HEK293 (cell line): ENCODE measurements at regions not wholly inside any gene's neighbourhood (a gene's known extent, or its start where the extent isn't known, plus 50 kb on each side); places are given as distances from the start of the nearest gene placed in this dataset.

Source experiments
- CTCF ChIA-PET: fragments of 350-600 bp; formaldehyde crosslinking; extraction: SDS; loops from one replicate; lab custom pipeline; 2021; ENCODE audit warnings: antibody characterized with exemption; lab: Yijun Ruan, JAX
- POLR2A ChIA-PET: fragments of 300-600 bp; formaldehyde crosslinking; extraction: SDS; loops from one replicate; lab custom pipeline; 2020; ENCODE audit warnings: antibody characterized with exemption, inconsistent platforms; lab: Yijun Ruan, JAX
- H3K27ac ChIP-seq: fragments of 200-500 bp; sonication (Bioruptor generic); 2 replicates; pipeline ENCODE4 v1.5.1; 2014; ENCODE audit warnings: low read depth, low read length, control low read depth, inconsistent platforms; ENCODE audit errors: extremely low read depth
- H3K36me3 ChIP-seq, 2 experiments: fragments of 200-500 bp in 1 of 2; sonication (Bioruptor generic) in 1 of 2; 1 replicate in 1 of 2; 2 replicates in 1 of 2; pipeline ENCODE4 v1.5.1; 2014 to 2017; ENCODE audit warnings: inconsistent platforms in 2 of 2, low read length in 2 of 2; ENCODE audit not compliant: control insufficient read depth in 2 of 2, insufficient read depth in 1 of 2
- H3K4me1 ChIP-seq: fragments of 200-500 bp; sonication (Bioruptor generic); 2 replicates; pipeline ENCODE4 v1.5.1; 2014; ENCODE audit warnings: mild to moderate bottlenecking, low read length, inconsistent platforms; ENCODE audit not compliant: control insufficient read depth, insufficient read depth
- H3K4me3 ChIP-seq: 2 replicates; pipeline ENCODE4 v1.5.1; 2011; ENCODE audit warnings: low read depth, mild to moderate bottlenecking, control low read depth, low read length, moderate library complexity
- H3K9me3 ChIP-seq: fragments of 200-500 bp; sonication (Bioruptor generic); 2 replicates; pipeline ENCODE4 v1.5.1; 2014; ENCODE audit warnings: low read depth, low read length, inconsistent platforms; ENCODE audit not compliant: control insufficient read depth, insufficient read depth
- GLI2 ChIP-seq: fragments of 450-650 bp; formaldehyde crosslinking; IDR thresholded peaks from 2 replicates; pipeline ENCODE4; 2017; ENCODE audit warnings: missing biosample characterization, missing genetic modification characterization, low read depth, borderline replicate concordance
- KLF1 ChIP-seq: fragments of 450-650 bp; formaldehyde crosslinking; IDR thresholded peaks from 2 replicates; pipeline ENCODE4 v1.5.1; 2016; ENCODE audit warnings: missing biosample characterization, missing genetic modification characterization
- KLF16 ChIP-seq: fragments of 450-650 bp; formaldehyde crosslinking; IDR thresholded peaks from 2 replicates; pipeline ENCODE4 v1.5.1; 2017; ENCODE audit warnings: missing biosample characterization, missing genetic modification characterization
- PRDM1 ChIP-seq: fragments of 450-650 bp; formaldehyde crosslinking; IDR thresholded peaks from 2 replicates; pipeline ENCODE4; 2016; ENCODE audit warnings: missing biosample characterization, missing genetic modification characterization
- TRIM28 ChIP-seq: IDR thresholded peaks from 2 replicates; pipeline ENCODE4 v1.6.1; 2011; ENCODE audit warnings: low read length, control low read depth, borderline replicate concordance
- YY1 ChIP-seq: fragments of 450-650 bp; formaldehyde crosslinking; IDR thresholded peaks from 2 replicates; pipeline ENCODE4 v1.5.1; 2018; ENCODE audit warnings: missing biosample characterization, missing genetic modification characterization
- ZBTB17 ChIP-seq: fragments of 450-650 bp; formaldehyde crosslinking; IDR thresholded peaks from 2 replicates; pipeline ENCODE4 v1.5.1; 2016; ENCODE audit warnings: missing biosample characterization, missing genetic modification characterization
- ZBTB21 ChIP-seq: fragments of 450-650 bp; formaldehyde crosslinking; IDR thresholded peaks from 2 replicates; pipeline ENCODE4 v1.5.1; 2017; ENCODE audit warnings: missing biosample characterization, missing genetic modification characterization
- ZEB2 ChIP-seq: fragments of 450-650 bp; formaldehyde crosslinking; IDR thresholded peaks from 2 replicates; pipeline ENCODE4 v1.5.1; 2016; ENCODE audit warnings: missing biosample characterization, missing genetic modification characterization
- ZIC2 ChIP-seq: fragments of 450-650 bp; formaldehyde crosslinking; IDR thresholded peaks from 2 replicates; pipeline ENCODE4 v1.5.1; 2016; ENCODE audit warnings: missing biosample characterization, missing genetic modification characterization
- ZNF112 ChIP-seq: fragments of 450-650 bp; formaldehyde crosslinking; IDR thresholded peaks from 2 replicates; pipeline ENCODE4 v1.5.0; 2017; ENCODE audit warnings: missing biosample characterization, missing genetic modification characterization
- ZNF211 ChIP-seq: fragments of 450-650 bp; formaldehyde crosslinking; IDR thresholded peaks from 2 replicates; pipeline ENCODE4 v1.5.1; 2016; ENCODE audit warnings: low read depth, missing biosample characterization, missing genetic modification characterization
- ZNF266 ChIP-seq: fragments of 450-650 bp; formaldehyde crosslinking; IDR thresholded peaks from 2 replicates; pipeline ENCODE4 v1.5.1; 2016; ENCODE audit warnings: missing biosample characterization, missing genetic modification characterization, low read depth
- ZNF324 ChIP-seq: fragments of 450-650 bp; formaldehyde crosslinking; IDR thresholded peaks from 2 replicates; pipeline ENCODE4 v1.5.1; 2016; ENCODE audit warnings: missing biosample characterization, missing genetic modification characterization
- ZNF544 ChIP-seq: fragments of 450-650 bp; formaldehyde crosslinking; IDR thresholded peaks from 2 replicates; pipeline ENCODE4 v1.5.0; 2017; ENCODE audit warnings: missing biosample characterization, missing genetic modification characterization
- ZNF555 ChIP-seq: fragments of 450-650 bp; formaldehyde crosslinking; conservative IDR thresholded peaks from 2 replicates; pipeline ENCODE4 v1.5.1; 2017; ENCODE audit warnings: missing biosample characterization, mild to moderate bottlenecking, missing genetic modification characterization, inconsistent platforms
- ZNF596 ChIP-seq: fragments of 450-650 bp; IDR thresholded peaks from 2 replicates; pipeline ENCODE4 v1.5.0; 2018; ENCODE audit warnings: missing biosample characterization, mild to moderate bottlenecking, missing genetic modification characterization, moderate library complexity
- ZNF626 ChIP-seq: fragments of 450-650 bp; sonication (Bioruptor Pico); formaldehyde crosslinking; IDR thresholded peaks from 2 replicates; pipeline ENCODE4 v1.5.1; 2018; ENCODE audit warnings: missing biosample characterization, missing genetic modification characterization, inconsistent platforms
- ZSCAN30 ChIP-seq: fragments of 450-650 bp; IDR thresholded peaks from 2 replicates; pipeline ENCODE4 v1.5.1; 2018; ENCODE audit warnings: missing biosample characterization, mild to moderate bottlenecking, missing genetic modification characterization, moderate library complexity
- TF ChIP-seq, protein P1 (sequence below): fragments of 450-650 bp; formaldehyde crosslinking; conservative IDR thresholded peaks from 2 replicates; pipeline ENCODE4 v1.5.1; 2016; ENCODE audit warnings: low read depth, missing biosample characterization, missing genetic modification characterization
- TF ChIP-seq, protein P2 (sequence below): fragments of 450-650 bp; formaldehyde crosslinking; IDR thresholded peaks from 2 replicates; pipeline ENCODE4 v1.5.1; 2017; ENCODE audit warnings: missing biosample characterization, missing genetic modification characterization
- TF ChIP-seq, protein P3 (sequence below): sonication (generic); formaldehyde crosslinking; IDR thresholded peaks from 2 replicates; pipeline ENCODE4 v1.8.1; 2022; ENCODE audit warnings: mild to moderate bottlenecking, moderate library complexity, missing genetic modification reagents
- TF ChIP-seq, protein P4 (sequence below): fragments of 450-650 bp; formaldehyde crosslinking; IDR thresholded peaks from 2 replicates; pipeline ENCODE4 v1.5.1; 2016; ENCODE audit warnings: missing biosample characterization, missing genetic modification characterization
- TF ChIP-seq, protein P5 (sequence below): IDR thresholded peaks from 2 replicates; pipeline ENCODE4 v1.6.1; 2011; ENCODE audit warnings: mild to moderate bottlenecking, low read depth, low read length, borderline replicate concordance
- TF ChIP-seq, protein P6 (sequence below): fragments of 450-650 bp; formaldehyde crosslinking; IDR thresholded peaks from 2 replicates; pipeline ENCODE4 v1.5.1; 2016; ENCODE audit warnings: missing biosample characterization, missing genetic modification characterization, low read depth

DNA sequence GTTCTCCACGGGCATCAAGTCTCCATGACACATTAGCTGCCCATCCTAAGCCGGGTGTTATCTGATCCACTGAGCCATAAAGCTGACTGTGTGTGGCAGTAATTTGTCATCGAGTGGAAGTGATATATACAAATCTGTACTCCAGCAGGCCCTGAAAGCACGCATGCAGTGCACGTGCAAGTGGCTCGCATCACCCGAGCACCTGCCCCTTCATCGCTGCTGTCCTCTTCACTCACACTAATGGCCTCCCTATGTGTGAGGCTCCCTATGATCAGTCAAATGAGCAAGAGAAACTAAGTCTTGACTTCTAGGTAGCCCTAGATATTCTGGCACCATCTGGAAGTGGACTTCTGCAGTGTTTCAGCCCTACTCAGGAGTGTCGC, 248.6 kb downstream of the MATN1 start (continued):
- TF ChIP-seq, protein P1, sequence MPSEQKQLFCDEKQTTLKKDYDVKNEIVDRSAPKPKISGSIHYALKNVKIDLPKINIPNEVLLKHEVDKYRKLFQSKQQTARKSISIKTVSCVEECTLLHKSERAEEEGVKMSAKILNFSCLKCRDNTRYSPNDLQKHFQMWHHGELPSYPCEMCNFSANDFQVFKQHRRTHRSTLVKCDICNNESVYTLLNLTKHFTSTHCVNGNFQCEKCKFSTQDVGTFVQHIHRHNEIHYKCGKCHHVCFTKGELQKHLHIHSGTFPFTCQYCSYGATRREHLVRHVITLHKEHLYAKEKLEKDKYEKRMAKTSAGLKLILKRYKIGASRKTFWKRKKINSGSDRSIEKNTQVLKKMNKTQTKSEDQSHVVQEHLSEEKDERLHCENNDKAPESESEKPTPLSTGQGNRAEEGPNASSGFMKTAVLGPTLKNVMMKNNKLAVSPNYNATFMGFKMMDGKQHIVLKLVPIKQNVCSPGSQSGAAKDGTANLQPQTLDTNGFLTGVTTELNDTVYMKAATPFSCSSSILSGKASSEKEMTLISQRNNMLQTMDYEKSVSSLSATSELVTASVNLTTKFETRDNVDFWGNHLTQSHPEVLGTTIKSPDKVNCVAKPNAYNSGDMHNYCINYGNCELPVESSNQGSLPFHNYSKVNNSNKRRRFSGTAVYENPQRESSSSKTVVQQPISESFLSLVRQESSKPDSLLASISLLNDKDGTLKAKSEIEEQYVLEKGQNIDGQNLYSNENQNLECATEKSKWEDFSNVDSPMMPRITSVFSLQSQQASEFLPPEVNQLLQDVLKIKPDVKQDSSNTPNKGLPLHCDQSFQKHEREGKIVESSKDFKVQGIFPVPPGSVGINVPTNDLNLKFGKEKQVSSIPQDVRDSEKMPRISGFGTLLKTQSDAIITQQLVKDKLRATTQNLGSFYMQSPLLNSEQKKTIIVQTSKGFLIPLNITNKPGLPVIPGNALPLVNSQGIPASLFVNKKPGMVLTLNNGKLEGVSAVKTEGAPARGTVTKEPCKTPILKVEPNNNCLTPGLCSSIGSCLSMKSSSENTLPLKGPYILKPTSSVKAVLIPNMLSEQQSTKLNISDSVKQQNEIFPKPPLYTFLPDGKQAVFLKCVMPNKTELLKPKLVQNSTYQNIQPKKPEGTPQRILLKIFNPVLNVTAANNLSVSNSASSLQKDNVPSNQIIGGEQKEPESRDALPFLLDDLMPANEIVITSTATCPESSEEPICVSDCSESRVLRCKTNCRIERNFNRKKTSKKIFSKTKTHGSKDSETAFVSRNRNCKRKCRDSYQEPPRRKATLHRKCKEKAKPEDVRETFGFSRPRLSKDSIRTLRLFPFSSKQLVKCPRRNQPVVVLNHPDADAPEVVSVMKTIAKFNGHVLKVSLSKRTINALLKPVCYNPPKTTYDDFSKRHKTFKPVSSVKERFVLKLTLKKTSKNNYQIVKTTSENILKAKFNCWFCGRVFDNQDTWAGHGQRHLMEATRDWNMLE (tag by site-specific recombination), result no peak
- no peak for TF ChIP-seq ZNF112
- TF ChIP-seq TRIM28, result no peak
- TF ChIP-seq ZSCAN30, result no peak
- no peak for TF ChIP-seq ZNF596 (tag by site-specific recombination)

DNA sequence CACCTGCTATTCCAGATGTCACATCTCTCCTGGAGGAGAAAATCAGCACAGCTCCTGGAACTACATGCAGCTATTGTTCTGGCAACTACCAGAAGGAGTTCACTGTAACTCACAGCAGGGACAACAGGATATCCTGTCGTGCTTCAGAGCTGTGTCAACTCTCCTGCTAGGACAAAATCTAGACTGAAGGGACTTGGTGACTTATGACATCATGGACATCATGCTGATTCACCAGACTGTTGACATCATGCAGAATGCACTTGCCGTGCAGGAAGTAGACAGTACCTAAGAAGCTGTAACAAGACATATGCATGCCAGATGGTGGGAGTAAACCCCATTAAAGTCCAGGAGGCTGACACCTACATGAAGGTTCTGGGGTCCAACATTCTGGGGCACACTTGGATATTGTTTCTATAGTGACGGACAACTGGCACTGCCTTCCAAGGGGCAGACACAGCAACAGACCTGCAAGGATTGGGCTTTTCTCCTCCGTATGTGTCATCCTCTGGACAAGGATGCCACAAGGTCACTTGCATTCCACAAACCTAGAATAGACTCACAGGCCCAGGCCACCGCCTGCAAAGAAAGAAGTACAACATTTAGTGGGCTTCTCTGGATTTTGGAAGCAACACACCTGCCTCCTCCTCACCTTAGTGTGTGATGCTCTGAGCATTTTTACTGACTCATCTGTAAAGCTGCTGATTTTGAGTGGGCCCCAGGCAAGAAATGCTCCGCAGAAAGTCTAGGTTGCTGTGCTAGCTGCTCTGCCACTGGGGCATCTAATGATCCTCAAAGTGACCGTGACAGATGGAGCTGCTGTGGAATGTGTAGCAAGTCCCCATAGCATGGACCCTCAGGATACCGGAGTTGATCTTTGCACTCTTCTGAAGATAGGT, 249.2 kb downstream of the MATN1 start:
- ChIA-PET CTCF (no interaction called here), POLR2A (no interaction called here)
- Histone ChIP-seq H3K36me3 (no peaks in the 10 kb centered on the region), H3K4me1 (no peaks in the 10 kb centered on the region), H3K4me3 (no peak overlapping the region), H3K9me3 (no peaks in the 10 kb centered on the region), H3K27ac (no peak overlapping the region)
- TF ChIP-seq KLF16 (tag by site-specific recombination) (no peak), ZNF626 (tag by site-specific recombination) (no peak), ZNF112 (no peak), YY1 (tag by site-specific recombination) (no peak), ZNF324 (no peak), ZBTB21 (tag by site-specific recombination) (peak; percentile 95), ZIC2 (peak; percentile 97), PRDM1 (tag by site-specific recombination) (no peak), GLI2 (tag by site-specific recombination) (no peak), ZNF211 (tag by site-specific recombination) (no peak), KLF1 (no peak), ZBTB17 (no peak), ZNF555 (tag by site-specific recombination) (no peak), ZNF544 (no peak), ZNF266 (tag by site-specific recombination) (no peak), ZEB2 (tag by site-specific recombination) (no peak)
- TF ChIP-seq, protein P2, sequence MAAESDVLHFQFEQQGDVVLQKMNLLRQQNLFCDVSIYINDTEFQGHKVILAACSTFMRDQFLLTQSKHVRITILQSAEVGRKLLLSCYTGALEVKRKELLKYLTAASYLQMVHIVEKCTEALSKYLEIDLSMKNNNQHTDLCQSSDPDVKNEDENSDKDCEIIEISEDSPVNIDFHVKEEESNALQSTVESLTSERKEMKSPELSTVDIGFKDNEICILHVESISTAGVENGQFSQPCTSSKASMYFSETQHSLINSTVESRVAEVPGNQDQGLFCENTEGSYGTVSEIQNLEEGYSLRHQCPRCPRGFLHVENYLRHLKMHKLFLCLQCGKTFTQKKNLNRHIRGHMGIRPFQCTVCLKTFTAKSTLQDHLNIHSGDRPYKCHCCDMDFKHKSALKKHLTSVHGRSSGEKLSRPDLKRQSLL (tag by site-specific recombination), result no peak
- TF ChIP-seq, protein P3, sequence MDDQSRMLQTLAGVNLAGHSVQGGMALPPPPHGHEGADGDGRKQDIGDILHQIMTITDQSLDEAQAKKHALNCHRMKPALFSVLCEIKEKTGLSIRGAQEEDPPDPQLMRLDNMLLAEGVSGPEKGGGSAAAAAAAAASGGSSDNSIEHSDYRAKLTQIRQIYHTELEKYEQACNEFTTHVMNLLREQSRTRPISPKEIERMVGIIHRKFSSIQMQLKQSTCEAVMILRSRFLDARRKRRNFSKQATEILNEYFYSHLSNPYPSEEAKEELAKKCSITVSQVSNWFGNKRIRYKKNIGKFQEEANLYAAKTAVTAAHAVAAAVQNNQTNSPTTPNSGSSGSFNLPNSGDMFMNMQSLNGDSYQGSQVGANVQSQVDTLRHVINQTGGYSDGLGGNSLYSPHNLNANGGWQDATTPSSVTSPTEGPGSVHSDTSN (CRISPR knock-in tag), result no peak
- TF ChIP-seq, protein P4, sequence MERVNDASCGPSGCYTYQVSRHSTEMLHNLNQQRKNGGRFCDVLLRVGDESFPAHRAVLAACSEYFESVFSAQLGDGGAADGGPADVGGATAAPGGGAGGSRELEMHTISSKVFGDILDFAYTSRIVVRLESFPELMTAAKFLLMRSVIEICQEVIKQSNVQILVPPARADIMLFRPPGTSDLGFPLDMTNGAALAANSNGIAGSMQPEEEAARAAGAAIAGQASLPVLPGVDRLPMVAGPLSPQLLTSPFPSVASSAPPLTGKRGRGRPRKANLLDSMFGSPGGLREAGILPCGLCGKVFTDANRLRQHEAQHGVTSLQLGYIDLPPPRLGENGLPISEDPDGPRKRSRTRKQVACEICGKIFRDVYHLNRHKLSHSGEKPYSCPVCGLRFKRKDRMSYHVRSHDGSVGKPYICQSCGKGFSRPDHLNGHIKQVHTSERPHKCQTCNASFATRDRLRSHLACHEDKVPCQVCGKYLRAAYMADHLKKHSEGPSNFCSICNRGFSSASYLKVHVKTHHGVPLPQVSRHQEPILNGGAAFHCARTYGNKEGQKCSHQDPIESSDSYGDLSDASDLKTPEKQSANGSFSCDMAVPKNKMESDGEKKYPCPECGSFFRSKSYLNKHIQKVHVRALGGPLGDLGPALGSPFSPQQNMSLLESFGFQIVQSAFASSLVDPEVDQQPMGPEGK, result no peak
- TF ChIP-seq, protein P5, sequence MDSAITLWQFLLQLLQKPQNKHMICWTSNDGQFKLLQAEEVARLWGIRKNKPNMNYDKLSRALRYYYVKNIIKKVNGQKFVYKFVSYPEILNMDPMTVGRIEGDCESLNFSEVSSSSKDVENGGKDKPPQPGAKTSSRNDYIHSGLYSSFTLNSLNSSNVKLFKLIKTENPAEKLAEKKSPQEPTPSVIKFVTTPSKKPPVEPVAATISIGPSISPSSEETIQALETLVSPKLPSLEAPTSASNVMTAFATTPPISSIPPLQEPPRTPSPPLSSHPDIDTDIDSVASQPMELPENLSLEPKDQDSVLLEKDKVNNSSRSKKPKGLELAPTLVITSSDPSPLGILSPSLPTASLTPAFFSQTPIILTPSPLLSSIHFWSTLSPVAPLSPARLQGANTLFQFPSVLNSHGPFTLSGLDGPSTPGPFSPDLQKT, result no peak
- TF ChIP-seq, protein P6, sequence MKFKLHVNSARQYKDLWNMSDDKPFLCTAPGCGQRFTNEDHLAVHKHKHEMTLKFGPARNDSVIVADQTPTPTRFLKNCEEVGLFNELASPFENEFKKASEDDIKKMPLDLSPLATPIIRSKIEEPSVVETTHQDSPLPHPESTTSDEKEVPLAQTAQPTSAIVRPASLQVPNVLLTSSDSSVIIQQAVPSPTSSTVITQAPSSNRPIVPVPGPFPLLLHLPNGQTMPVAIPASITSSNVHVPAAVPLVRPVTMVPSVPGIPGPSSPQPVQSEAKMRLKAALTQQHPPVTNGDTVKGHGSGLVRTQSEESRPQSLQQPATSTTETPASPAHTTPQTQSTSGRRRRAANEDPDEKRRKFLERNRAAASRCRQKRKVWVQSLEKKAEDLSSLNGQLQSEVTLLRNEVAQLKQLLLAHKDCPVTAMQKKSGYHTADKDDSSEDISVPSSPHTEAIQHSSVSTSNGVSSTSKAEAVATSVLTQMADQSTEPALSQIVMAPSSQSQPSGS (tag by site-specific recombination), result peak; percentile 91
